ENCODE measurements at regions not wholly inside any gene's neighbourhood (a gene's known extent, or its start where the extent isn't known, plus 50 kb on each side); places are given as distances from the start of the nearest gene placed in this dataset.

DNA sequence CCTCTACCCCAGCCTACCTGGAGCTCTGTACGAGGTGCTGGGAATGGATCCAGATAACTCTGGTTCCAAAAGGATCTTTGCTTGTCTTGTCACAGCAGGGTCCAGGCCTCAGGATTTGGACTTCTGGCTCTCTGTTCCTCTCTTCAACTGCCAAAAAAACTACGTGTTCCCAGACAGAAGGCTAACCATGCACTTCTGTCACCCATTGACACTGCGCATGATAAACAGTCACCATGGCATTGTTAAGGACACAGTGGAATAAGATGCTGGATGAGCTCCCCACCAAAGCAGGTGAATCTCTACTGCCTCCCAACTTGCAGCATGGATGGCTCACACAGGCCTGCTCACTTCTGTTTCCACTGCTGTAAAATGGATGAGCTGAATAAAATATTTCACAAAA, 637.9 kb downstream of the TNS3 start:
- H3K4me1 ChIP-seq (ENCODE audit: control insufficient read depth in 3 of 3, insufficient read depth in 3 of 3, low read length in 3 of 3): no peaks in the 10 kb centered on the region
- no peaks in the 10 kb centered on the region for H3K27me3 ChIP-seq (ENCODE audit: control insufficient read depth in 3 of 3, insufficient read depth in 3 of 3, low read length in 3 of 3)
- H3K27ac ChIP-seq (ENCODE audit: low read depth, low read length): no peak overlapping the region
- H3K9ac ChIP-seq (ENCODE audit: low read depth in 1 of 3, low read length in 3 of 3): no peak overlapping the region
- no peaks in the 10 kb centered on the region for H3K9me3 ChIP-seq (ENCODE audit: control insufficient read depth in 3 of 3, low read length in 3 of 3)
- H3K36me3 ChIP-seq (ENCODE audit: control insufficient read depth in 3 of 3, insufficient read depth in 3 of 3, low read length in 3 of 3): no peaks in the 10 kb centered on the region
- no peak overlapping the region for H3K4me3 ChIP-seq (ENCODE audit: low read length in 3 of 3)

- Histone ChIP-seq H3K9ac (ENCODE audit: low read depth in 1 of 3, low read length in 3 of 3) (no peak overlapping the region), H3K27me3 (ENCODE audit: control insufficient read depth in 3 of 3, insufficient read depth in 3 of 3, low read length in 3 of 3) (no peaks in the 10 kb centered on the region), H3K9me3 (ENCODE audit: control insufficient read depth in 3 of 3, low read length in 3 of 3) (no peaks in the 10 kb centered on the region), H3K27ac (ENCODE audit: low read depth, low read length) (no peak overlapping the region), H3K36me3 (ENCODE audit: control insufficient read depth in 3 of 3, insufficient read depth in 3 of 3, low read length in 3 of 3) (no peaks in the 10 kb centered on the region), H3K4me3 (ENCODE audit: low read length in 3 of 3) (no peak overlapping the region), H3K4me1 (ENCODE audit: control insufficient read depth in 3 of 3, insufficient read depth in 3 of 3, low read length in 3 of 3) (no peaks in the 10 kb centered on the region)
Measured at GRCh38 chr7:46942574-46942973, 639.3 kb downstream of the TNS3 start.

DNA sequence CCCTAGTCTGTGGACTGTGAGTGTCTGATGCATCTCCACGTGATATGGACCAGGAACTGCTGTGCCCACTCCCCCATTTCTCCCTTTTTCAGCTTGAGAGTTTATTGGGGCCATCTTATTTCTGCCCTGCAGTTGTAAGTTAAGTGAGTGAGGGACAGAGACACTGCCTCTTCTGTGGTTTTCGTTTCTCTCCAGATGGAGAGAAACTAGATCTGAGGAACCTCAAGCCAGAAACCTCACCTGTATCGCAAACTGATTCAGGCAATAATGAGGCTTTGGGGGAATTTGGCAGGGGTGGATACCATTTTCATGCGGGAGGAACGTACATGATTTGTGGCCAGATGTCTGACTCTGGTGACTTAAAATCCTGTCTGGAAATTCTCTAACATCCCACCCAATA, 641.7 kb downstream of the TNS3 start:
- H3K4me3 ChIP-seq (ENCODE audit: low read length in 3 of 3): no peak overlapping the region

DNA sequence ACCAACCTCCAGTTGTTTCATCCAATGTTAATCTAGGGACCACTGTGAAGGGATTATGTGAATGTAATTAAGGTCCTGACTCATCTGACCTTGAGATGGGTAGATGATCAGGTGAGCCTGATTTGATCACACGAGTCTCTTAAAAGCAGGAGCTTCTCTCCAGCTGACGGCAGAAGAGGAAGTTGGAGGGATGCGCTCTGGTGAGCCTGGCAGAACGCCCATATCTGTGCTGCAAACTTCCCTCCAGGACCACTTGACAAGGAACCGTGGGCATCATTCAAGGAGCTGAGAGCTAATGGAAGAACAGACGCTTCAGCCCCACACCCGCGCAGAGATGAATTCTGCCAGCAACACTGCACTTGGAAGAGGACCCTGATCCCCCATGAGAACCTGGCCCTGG, 642.4 kb downstream of the TNS3 start:
- Histone ChIP-seq H3K36me3 (ENCODE audit: control insufficient read depth in 3 of 3, insufficient read depth in 3 of 3, low read length in 3 of 3) (no peaks in the 10 kb centered on the region), H3K27me3 (ENCODE audit: control insufficient read depth in 3 of 3, insufficient read depth in 3 of 3, low read length in 3 of 3) (no peaks in the 10 kb centered on the region), H3K4me3 (ENCODE audit: low read length in 3 of 3) (no peak overlapping the region), H3K4me1 (ENCODE audit: control insufficient read depth in 3 of 3, insufficient read depth in 3 of 3, low read length in 3 of 3) (no peaks in the 10 kb centered on the region), H3K9ac (ENCODE audit: low read depth in 1 of 3, low read length in 3 of 3) (no peak overlapping the region), H3K9me3 (ENCODE audit: control insufficient read depth in 3 of 3, low read length in 3 of 3) (no peaks in the 10 kb centered on the region), H3K27ac (ENCODE audit: low read depth, low read length) (no peak overlapping the region)

More for the DNA sequence above, 641.7 kb downstream of the TNS3 start:
- Histone ChIP-seq H3K27ac (ENCODE audit: low read depth, low read length) (no peak overlapping the region), H3K9ac (ENCODE audit: low read depth in 1 of 3, low read length in 3 of 3) (no peak overlapping the region), H3K4me1 (ENCODE audit: control insufficient read depth in 3 of 3, insufficient read depth in 3 of 3, low read length in 3 of 3) (no peaks in the 10 kb centered on the region), H3K36me3 (ENCODE audit: control insufficient read depth in 3 of 3, insufficient read depth in 3 of 3, low read length in 3 of 3) (no peaks in the 10 kb centered on the region), H3K27me3 (ENCODE audit: control insufficient read depth in 3 of 3, insufficient read depth in 3 of 3, low read length in 3 of 3) (no peaks in the 10 kb centered on the region), H3K9me3 (ENCODE audit: control insufficient read depth in 3 of 3, low read length in 3 of 3) (no peaks in the 10 kb centered on the region)

DNA sequence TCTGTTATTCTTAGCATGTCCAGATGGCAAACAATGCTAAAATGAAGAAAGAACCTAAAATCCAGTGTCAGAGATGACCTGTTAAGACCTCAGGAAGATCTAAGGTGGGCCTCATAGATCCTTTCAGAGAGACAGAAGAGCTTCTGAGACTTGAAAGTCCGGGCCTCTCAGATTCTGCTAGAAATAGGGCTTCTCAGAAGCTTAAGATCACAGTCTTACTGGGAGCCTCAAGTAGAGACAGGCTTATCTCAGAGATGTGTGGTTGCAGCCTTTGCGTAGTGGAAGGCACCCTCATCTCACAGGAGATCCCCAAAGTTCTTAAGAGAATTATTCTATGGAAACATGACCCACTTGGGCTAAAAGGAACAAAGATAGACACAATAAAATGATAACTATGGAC, 642.8 kb downstream of the TNS3 start:
- Histone ChIP-seq H3K4me1 (ENCODE audit: control insufficient read depth in 3 of 3, insufficient read depth in 3 of 3, low read length in 3 of 3) (no peaks in the 10 kb centered on the region), H3K27ac (ENCODE audit: low read depth, low read length) (no peak overlapping the region), H3K27me3 (ENCODE audit: control insufficient read depth in 3 of 3, insufficient read depth in 3 of 3, low read length in 3 of 3) (no peaks in the 10 kb centered on the region), H3K36me3 (ENCODE audit: control insufficient read depth in 3 of 3, insufficient read depth in 3 of 3, low read length in 3 of 3) (no peaks in the 10 kb centered on the region), H3K4me3 (ENCODE audit: low read length in 3 of 3) (no peak overlapping the region), H3K9me3 (ENCODE audit: control insufficient read depth in 3 of 3, low read length in 3 of 3) (no peaks in the 10 kb centered on the region), H3K9ac (ENCODE audit: low read depth in 1 of 3, low read length in 3 of 3) (no peak overlapping the region)

DNA sequence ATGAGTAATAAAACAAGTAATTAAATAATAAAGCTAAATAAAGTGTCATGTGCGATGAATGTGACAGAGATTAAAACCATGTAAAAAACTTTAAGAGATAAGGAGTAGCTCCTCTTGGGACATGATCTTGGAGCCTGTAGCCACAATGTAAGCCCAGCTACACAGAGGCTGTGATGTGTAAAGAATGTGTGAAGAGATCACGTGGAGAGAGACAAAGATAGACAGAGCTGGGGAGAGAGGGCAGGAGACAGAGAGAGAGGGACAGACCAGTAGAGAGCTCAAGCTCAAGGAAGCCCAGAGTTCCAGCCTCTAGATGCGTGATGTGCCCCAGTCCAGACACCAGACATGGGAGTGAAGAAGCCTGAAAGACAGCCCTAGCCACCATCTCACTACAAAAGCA, 644.1 kb downstream of the TNS3 start:
- H3K27me3 ChIP-seq (ENCODE audit: control insufficient read depth in 3 of 3, insufficient read depth in 3 of 3, low read length in 3 of 3): no peaks in the 10 kb centered on the region
- no peaks in the 10 kb centered on the region for H3K36me3 ChIP-seq (ENCODE audit: control insufficient read depth in 3 of 3, insufficient read depth in 3 of 3, low read length in 3 of 3)
- no peaks in the 10 kb centered on the region for H3K9me3 ChIP-seq (ENCODE audit: control insufficient read depth in 3 of 3, low read length in 3 of 3)
- no peak overlapping the region for H3K4me3 ChIP-seq (ENCODE audit: low read length in 3 of 3)
- peaks cover 0 to 2% (median 0%) of the 10 kb centered on the region in 3 donors for H3K4me1 ChIP-seq (ENCODE audit: control insufficient read depth in 3 of 3, insufficient read depth in 3 of 3, low read length in 3 of 3)
- H3K27ac ChIP-seq (ENCODE audit: low read depth, low read length): no peak overlapping the region
- H3K9ac ChIP-seq (ENCODE audit: low read depth in 1 of 3, low read length in 3 of 3): no peak overlapping the region

DNA sequence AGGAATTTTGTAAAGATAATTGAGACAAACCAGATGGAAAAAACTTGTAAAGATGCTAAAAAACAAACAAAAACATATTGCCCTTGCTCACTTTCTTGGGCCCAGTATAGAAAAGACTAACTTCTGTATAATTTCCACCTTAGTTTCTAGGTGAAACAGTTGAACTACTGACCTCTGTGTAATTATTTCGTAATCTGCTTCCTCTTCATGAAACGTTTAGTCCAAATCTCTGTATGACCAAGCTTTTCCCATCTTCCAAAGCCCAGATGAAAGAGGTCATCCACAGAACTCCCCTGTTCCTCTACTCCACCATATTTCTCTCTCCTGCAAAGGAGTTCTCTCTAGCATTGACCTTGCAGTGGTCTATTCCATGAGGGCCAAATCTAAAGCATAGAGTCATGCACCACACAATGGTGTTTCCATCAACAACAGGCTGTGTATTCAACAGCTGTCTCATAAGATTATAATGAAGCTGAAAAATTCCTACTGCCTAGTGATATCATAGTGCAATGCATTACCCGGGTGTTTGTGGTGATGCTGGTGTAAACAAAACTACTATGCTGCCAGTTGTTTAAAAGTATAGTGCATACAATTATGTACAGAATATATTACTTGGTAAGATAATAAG, 647.6 kb downstream of the TNS3 start:
- H3K36me3 ChIP-seq (ENCODE audit: control insufficient read depth in 3 of 3, insufficient read depth in 3 of 3, low read length in 3 of 3): no peaks in the 10 kb centered on the region
- no peaks in the 10 kb centered on the region for H3K27me3 ChIP-seq (ENCODE audit: control insufficient read depth in 3 of 3, insufficient read depth in 3 of 3, low read length in 3 of 3)
- peaks cover 0 to 9% (median 0%) of the 10 kb centered on the region in 3 donors for H3K4me1 ChIP-seq (ENCODE audit: control insufficient read depth in 3 of 3, insufficient read depth in 3 of 3, low read length in 3 of 3)
- no peak overlapping the region for H3K27ac ChIP-seq (ENCODE audit: low read depth, low read length)
- H3K4me3 ChIP-seq (ENCODE audit: low read length in 3 of 3): no peak overlapping the region
- H3K9ac ChIP-seq (ENCODE audit: low read depth in 1 of 3, low read length in 3 of 3): no peak overlapping the region
- no peaks in the 10 kb centered on the region for H3K9me3 ChIP-seq (ENCODE audit: control insufficient read depth in 3 of 3, low read length in 3 of 3)

DNA sequence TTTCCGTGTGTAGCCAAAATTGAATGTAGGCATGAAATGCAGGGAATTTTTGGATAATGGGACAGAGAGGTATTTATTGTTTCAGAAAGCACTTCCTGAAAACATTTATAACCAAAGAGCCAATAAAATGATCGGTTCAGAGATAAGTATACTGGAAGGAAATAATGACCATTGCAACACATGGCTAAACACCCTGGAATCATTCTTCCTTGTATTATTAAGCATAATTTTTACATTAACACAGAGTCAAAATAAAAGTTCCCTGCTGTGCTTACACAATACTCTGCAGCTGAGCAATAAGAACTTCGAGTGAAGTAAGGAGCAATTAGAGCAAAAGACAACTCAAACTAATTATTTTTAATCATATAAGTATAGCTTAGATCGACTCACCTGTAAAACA, 648.3 kb downstream of the TNS3 start:
- Histone ChIP-seq H3K9ac (ENCODE audit: low read depth in 1 of 3, low read length in 3 of 3) (no peak overlapping the region), H3K9me3 (ENCODE audit: control insufficient read depth in 3 of 3, low read length in 3 of 3) (no peaks in the 10 kb centered on the region)

DNA sequence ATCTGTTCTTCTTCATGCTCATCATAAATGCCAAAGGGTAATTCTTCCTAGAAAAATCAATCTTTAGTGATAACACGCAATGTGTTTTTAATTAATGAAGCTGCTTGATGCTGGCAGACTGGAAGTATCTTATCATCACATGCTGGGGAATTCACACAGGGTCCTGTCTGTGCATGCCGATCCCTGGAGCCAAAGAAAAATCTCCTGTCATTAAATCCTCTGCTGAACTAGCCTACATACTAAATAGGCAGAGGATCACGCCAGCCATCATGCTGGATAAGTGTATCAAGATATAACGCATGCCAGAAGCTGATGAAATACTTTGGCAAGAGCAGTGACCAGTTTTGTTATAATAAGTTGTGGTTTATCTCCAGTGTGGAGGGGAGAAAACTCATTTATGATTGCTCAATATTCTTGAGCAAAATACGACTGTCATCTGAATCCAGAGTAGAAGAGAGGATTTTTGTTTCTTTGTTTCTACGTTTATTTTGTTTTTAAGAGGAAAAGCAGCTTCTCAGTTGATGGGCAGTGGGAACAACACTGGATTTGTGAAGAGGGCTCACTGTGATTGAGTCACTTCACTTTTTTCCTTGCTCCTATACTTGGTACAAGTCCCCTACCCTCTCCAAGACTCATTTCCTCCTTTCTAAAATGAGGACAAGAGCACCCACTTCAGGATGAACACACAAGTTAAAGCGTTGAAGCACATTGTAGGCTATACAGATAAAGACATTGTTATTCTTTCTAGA, 649.1 kb downstream of the TNS3 start:
- no peak overlapping the region for H3K9ac ChIP-seq (ENCODE audit: low read depth in 1 of 3, low read length in 3 of 3)
- peaks cover 0 to 9% (median 0%) of the 10 kb centered on the region in 3 donors for H3K4me1 ChIP-seq (ENCODE audit: control insufficient read depth in 3 of 3, insufficient read depth in 3 of 3, low read length in 3 of 3)
- no peaks in the 10 kb centered on the region for H3K9me3 ChIP-seq (ENCODE audit: control insufficient read depth in 3 of 3, low read length in 3 of 3)
- no peak overlapping the region for H3K4me3 ChIP-seq (ENCODE audit: low read length in 3 of 3)
- H3K27me3 ChIP-seq (ENCODE audit: control insufficient read depth in 3 of 3, insufficient read depth in 3 of 3, low read length in 3 of 3): no peaks in the 10 kb centered on the region
- no peaks in the 10 kb centered on the region for H3K36me3 ChIP-seq (ENCODE audit: control insufficient read depth in 3 of 3, insufficient read depth in 3 of 3, low read length in 3 of 3)
- H3K27ac ChIP-seq (ENCODE audit: low read depth, low read length): no peak overlapping the region

More for the DNA sequence above, 648.3 kb downstream of the TNS3 start:
- Histone ChIP-seq H3K4me3 (ENCODE audit: low read length in 3 of 3) (no peak overlapping the region), H3K27ac (ENCODE audit: low read depth, low read length) (no peak overlapping the region), H3K36me3 (ENCODE audit: control insufficient read depth in 3 of 3, insufficient read depth in 3 of 3, low read length in 3 of 3) (no peaks in the 10 kb centered on the region), H3K4me1 (ENCODE audit: control insufficient read depth in 3 of 3, insufficient read depth in 3 of 3, low read length in 3 of 3) (peaks cover 0 to 9% (median 0%) of the 10 kb centered on the region in 3 donors), H3K27me3 (ENCODE audit: control insufficient read depth in 3 of 3, insufficient read depth in 3 of 3, low read length in 3 of 3) (no peaks in the 10 kb centered on the region)

DNA sequence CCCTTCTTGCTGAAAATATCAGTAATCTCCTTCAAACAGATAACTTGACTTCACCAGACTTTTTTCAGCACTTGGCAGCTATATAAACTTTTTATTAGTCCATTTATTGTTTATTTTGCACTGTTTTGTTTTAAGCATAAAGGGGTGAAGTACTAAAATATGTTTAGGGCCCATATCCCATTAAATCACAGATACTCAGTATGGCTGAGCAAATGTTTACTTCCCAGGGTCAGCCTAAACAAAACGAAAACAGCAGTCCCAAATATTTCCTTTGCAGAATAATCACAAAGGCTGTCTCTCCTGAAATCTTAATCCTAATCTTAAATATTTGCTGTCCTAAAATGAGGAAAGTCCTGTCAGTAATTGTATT, 649.6 kb downstream of the TNS3 start:
- H3K4me3 ChIP-seq (ENCODE audit: low read length in 3 of 3): no peak overlapping the region
- no peak overlapping the region for H3K27ac ChIP-seq (ENCODE audit: low read depth, low read length)
- no peaks in the 10 kb centered on the region for H3K27me3 ChIP-seq (ENCODE audit: control insufficient read depth in 3 of 3, insufficient read depth in 3 of 3, low read length in 3 of 3)
- H3K9me3 ChIP-seq (ENCODE audit: control insufficient read depth in 3 of 3, low read length in 3 of 3): no peaks in the 10 kb centered on the region
- no peaks in the 10 kb centered on the region for H3K36me3 ChIP-seq (ENCODE audit: control insufficient read depth in 3 of 3, insufficient read depth in 3 of 3, low read length in 3 of 3)
- H3K9ac ChIP-seq (ENCODE audit: low read depth in 1 of 3, low read length in 3 of 3): no peak overlapping the region
- H3K4me1 ChIP-seq (ENCODE audit: control insufficient read depth in 3 of 3, insufficient read depth in 3 of 3, low read length in 3 of 3): peaks cover 0 to 9% (median 0%) of the 10 kb centered on the region in 3 donors

All from skeletal muscle tissue (tissue), 3 donors.